Right renal cortex interstitium (tissue), 3 donors: ENCODE measurements at regions not wholly inside any gene's neighbourhood (a gene's known extent, or its start where the extent isn't known, plus 50 kb on each side); places are given as distances from the start of the nearest gene placed in this dataset.
"Not testable (repeated sequence)": the region's sequence is repeated elsewhere in the genome, so short reads cannot be mapped to it uniquely, and the experiment has no call there.

Experiments used
- DNase-seq, 3 donors: peaks; one replicate each; pipeline ENCODE4 v3.0.0-alpha.2; 2013; ENCODE audit warnings: low read depth in 3 of 3, low spot score in 2 of 3

GRCh38 chr12:17564630-17565029 is 525.4 kb downstream of the RERGL start:
- not testable (repeated sequence) for DNase-seq

DNA sequence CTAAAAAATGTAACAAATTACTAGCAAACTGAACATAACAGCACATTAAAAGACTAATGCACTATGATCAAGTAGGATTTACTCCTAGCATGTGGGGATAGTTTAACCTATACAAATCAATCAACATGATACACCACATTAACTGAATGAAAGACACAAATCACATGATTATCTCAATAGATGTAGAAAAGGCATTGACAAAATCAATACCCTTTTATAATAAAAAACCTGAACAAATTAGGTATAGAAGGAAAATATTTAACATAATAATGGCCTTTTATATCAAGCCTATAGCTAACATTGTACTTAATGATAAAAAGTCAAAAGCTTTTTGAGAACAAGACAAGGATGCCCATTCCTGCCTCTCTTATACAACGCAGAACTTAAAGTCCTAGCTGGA is 540.0 kb downstream of the RERGL start:
- no peak for DNase-seq

- no peak for DNase-seq
Observed at GRCh38 chr12:17540921-17541320, 549.1 kb downstream of the RERGL start.

GRCh38 chr12:17528394-17528793 is 561.6 kb downstream of the RERGL start:
- DNase-seq: no peak

DNA sequence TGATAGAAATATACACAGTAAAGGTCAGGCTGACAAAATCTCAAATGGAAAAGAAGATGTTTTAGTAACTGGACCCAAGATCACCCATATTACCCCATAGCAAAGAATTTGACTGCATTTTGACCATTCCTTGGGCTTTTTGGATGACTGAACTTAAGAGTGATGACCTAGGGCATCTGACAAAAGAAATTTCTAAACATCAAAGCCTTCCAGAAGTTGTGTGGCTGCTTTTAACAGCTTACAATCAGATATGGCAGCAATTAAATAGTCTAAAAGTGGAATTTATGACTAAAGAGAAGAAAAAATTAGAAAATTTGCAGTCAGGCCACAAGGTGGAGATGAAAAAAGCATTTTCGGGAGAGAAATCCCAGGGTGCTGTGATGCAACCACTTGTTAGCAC is 563.0 kb downstream of the RERGL start:
- DNase-seq: no peak

GRCh38 chr12:17511369-17511768 is 578.6 kb downstream of the RERGL start:
- DNase-seq: no peak

- DNase-seq: no peak
Observed at GRCh38 chr12:17507336-17507735, 582.7 kb downstream of the RERGL start.

DNA sequence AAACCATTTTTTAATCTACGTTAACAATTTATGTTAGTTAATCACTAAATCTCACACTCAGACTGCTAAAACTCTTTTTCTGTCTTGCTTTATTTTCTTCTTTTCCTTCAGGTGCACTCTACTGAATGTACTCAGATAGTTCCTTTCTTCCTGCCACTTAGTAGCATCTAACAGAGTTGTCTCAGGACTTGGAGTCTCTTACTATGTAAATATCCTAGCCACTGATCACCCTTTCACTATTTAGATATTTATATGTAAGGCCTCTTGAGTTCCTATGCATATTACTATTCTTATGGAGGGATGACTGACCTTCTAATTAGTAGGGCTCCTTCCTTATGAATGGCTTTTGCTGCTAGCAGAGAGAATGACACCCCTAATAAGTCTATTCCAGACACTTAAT is 586.3 kb downstream of the RERGL start:
- no peak for DNase-seq

DNA sequence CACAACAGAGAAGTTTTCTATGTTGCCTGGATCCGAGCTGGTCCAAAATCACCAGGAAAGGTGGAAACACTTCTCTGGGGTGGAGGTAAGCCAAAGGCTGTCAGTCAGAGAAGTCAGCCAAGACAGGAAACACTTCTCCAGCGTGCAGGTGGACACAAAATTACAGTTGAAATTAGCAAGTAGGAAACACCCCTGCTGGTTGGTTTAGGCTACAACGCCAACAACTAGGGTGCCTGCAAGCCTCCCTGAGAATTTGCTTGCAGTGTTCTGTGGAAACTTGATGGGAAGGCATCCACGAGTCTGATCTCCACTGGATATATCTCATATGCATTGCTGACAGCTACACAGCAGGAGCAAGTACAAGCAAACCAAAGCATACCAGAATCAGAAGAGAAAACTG is 600.5 kb downstream of the RERGL start:
- DNase-seq: no peak

DNA sequence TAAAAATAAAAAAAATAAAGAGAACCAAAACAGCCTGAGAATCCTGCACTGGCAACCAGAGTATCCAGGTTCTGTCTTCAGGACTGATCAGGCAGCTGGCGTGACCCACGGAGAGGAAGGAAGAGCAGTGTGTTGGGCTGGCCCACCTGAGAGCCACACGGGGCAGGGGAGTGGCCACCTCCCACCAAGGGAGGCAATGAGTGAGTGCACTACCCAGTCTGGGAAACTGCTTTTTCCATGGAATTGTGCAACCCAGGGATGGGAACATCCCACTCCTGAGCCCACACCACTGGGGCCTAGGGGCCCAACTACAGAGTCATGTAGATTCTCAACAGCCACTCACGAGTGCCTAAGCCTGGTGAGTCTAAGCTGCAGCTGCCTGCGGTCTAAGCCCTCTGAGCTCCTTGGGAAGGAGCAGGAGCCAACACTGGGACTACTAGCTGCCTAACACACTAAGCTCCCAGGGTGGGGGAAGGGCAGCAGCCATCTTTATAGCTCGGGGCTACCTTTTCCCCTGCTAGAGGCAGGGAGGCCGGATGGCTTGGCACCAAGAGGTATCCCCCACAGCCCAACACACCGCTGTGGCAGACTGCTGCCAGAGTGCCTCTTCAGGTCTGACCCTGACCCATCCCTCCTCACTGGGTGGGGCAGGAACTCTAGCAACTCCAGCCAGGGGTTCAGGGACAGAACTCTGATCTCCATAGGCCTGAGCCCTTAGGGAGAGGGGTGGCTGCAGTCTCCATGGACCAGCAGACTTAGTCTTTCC is 610.9 kb downstream of the RERGL start:
- DNase-seq: no peak

DNA sequence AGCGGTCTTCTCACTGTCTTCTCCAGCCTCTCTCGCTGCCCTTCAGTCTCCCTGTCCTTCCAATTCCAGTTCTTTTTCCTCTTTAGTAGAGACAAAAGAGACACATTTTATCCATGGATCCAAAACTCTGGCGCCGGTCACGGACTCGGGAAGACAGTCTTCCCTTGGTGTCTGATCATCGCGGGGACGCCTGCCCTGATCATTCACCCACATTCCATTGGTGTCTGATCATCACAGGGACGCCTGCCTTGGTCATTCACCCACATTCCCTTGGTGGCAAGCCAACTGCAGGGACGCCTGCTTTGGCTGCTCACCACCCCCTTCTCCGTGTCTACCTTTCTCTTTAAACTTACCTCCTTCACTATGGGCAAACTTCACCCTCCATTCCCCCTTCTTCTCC is 619.5 kb downstream of the RERGL start:
- no peak for DNase-seq

GRCh38 chr12:17459214-17459613 is 630.8 kb downstream of the RERGL start:
- DNase-seq: no peak

DNA sequence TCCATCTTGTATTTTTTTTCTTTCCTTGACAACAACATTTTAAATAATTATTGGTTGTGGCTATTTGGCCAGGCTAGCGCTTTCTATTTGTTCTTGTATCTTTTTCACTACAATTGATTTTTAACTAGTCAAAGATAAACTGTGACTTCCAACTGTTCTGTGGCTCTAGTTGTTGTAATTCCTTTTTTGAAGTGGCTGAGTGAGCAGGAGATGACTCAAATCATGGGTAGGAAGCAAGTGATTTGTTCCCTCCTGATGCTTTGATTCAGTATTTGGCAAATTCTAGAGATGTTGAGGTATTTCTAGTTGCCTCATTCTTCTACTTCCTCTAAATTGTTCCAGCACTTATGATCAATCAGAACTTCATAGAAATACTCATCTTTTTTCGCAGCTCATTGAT is 633.5 kb downstream of the RERGL start:
- DNase-seq: no peak

DNA sequence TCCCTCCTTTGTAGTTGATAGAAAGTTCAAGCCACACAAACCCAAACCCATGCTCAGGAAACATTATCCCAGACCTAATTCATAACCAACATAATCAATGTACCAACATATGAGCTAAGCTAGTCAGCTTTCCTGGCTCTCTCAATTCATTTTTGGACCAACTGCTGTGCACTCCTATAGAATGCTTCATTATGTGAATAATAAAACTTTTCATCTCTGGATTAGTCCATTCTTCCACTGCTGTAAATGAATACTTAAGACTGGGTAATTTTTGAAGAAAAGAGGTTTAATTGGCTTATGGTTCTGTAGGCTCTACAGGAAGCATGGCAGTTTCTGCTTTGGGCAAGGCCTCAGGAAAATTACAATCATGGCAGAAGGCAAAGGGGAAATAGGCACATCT is 651.9 kb downstream of the RERGL start:
- no peak for DNase-seq

DNA sequence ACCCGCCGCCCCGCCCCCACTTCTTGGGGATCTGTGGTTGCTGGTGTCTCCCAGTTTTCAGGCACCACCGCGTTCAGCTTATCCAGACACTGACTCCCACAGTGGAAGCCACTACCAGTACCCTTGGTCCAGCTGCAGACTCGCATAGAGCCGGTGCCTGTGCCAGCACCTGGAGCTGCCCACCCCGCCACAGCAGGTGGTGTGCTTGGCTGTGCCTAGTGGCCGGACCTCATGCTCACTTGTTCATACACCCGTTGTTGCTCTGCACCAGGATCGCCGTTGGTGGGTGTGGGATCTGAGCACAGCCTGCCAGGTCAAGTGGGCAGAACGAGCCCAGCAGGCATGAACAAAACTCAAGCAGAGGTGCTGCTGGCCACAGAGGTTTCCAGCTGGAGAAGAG is 673.2 kb downstream of the RERGL start:
- no peak for DNase-seq

- no peak for DNase-seq
Observed at GRCh38 chr12:17414596-17414995, 675.4 kb downstream of the RERGL start.

- DNase-seq: no peak
Observed at GRCh38 chr12:17411662-17412061, 678.3 kb downstream of the RERGL start.

DNA sequence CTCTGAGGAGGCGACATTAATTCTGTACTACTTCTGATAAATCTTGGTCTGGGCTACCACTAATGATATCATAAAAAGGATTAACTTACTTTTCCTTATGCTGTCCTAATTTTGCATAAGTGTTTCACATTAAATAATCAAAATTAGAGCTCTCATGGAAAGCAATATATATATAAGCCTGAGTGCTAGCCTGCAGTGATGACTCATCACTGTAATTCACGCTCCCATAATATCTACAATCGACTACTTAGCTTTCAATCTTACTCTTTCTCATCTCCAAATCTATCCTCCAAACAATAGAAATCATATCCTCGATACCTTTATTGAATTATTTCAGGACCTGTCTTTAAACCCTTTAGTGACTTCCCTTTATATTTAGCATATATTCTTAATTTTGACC is 701.3 kb downstream of the RERGL start:
- no peak for DNase-seq

DNA sequence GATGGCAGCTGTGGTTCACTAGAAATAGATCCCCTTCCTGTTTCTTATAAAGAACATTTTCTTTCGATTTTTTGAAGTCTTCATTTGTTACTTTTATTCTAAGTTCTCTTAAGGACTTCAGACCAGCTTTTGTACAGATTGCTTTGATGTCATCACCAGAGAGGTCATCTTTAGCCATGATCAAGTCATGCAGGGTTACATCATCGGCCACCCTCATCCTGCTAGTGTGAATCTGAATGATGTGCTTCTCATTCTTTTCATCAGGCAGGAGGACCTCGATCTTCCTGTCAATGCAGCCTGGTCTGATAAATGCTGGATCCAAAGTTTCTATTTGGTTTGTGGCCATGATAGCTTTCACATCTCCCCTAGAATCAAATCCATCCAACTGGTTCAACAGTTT is 706.7 kb downstream of the RERGL start:
- no peak for DNase-seq

DNA sequence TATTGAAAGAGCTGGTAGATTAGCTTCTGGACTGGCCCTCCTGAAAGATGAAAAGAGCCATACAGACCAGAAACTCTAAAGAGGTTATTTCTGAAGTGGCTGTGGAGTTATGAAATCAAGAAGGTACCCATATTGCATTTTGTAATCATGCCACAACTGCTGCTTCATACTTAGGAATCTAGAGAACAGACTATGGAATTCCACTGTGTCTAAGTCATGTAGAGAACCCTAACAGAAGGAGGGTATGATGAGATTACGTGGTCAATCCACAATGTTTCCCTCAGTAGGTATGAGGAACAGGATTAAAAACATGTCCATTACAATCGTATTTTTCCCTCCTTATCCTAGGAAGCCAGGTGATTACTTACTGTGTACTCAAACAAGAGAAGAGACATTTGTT is 708.8 kb downstream of the RERGL start:
- DNase-seq: no peak

GRCh38 chr12:17372508-17372907 is 717.5 kb downstream of the RERGL start:
- no peak for DNase-seq

DNA sequence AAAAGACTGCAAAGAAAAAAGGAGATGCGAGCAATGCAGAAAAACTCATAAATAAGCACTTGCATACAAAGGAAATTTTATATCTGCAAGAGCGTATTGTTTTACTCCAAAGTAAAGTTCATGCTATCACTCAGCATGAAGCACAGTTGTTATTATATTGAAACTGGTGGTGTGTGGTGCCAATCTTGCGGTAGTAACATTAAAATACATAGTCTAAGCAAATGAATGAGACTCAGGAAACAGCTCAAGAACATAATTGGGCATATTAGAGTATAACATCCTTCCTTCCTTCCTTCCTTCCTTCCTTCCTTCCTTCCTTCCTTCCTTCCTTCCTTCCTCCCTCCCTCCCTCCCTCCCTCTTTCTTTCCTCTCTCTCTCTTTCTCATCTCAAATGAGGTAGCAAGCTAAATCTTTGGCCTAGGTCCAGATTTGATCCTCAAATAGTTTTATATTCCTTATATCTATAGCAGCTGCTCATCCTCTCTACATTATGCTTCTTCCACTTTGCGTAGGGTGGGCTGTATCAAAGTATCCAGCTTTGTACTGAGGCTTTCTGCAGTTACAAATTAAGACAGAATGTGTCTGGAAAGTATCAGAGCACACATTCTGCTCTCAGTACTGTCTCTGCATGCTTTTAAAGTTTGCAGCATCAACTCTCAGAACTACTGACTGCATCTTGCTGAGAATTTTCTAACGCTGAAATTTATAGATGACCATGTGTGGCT is 718.3 kb downstream of the RERGL start:
- DNase-seq: no peak
